OCI-LY7 (cell line): ENCODE measurements at regions not wholly inside any gene's neighbourhood (a gene's known extent, or its start where the extent isn't known, plus 50 kb on each side); places are given as distances from the start of the nearest gene placed in this dataset.

ENCODE experiments used
- EZH2phosphoT487 ChIP-seq: fragments of 200-600 bp; sonication (generic); IDR thresholded peaks from 2 replicates; pipeline ENCODE4 v1.6.1; 2018; ENCODE audit warnings: low read depth, borderline replicate concordance, mild to moderate bottlenecking, mixed run types, antibody characterized with exemption, low read length, moderate library complexity, mixed read lengths
- TF ChIP-seq, protein P1 (sequence below): fragments of 200-600 bp; sonication (generic); conservative IDR thresholded peaks from 2 replicates; pipeline ENCODE4 v1.5.1; 2014; ENCODE audit warnings: mild to moderate bottlenecking, antibody characterized with exemption, low read length, moderate library complexity, mixed read lengths

DNA sequence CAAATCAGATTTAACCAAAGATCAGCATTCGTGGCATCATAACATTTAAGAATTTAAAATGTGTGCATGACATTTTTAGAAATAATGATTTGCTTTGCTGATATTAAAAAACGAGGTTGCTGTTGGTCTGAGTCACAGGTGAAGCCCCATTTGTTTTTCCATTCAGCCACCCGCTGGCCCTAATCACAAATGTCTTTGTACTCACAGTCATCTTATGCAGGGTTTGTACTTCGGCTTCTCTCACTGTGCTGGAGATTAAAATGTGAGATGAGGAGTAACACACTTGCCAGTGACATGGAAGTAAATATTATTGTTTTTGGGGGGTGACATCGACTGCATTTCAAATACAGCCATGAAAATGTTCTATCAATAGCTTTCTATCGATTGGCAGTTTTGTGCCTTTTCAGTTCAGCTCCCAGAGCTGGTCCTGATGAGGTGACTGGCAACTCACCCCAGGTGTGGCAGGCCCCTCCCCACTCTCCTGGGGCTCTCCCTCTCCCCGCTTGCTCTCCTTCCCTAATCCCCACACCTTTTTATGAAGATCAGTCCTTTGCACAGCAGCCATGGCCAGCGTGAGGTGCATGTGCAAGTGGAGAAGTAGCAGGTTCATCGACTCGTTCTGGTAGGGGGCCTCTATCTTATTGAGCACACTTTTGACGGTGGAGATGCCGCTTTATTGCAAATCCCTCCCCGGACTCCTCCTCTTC, 58.8 kb upstream of the FUCA2 start:
- TF ChIP-seq, protein P1, sequence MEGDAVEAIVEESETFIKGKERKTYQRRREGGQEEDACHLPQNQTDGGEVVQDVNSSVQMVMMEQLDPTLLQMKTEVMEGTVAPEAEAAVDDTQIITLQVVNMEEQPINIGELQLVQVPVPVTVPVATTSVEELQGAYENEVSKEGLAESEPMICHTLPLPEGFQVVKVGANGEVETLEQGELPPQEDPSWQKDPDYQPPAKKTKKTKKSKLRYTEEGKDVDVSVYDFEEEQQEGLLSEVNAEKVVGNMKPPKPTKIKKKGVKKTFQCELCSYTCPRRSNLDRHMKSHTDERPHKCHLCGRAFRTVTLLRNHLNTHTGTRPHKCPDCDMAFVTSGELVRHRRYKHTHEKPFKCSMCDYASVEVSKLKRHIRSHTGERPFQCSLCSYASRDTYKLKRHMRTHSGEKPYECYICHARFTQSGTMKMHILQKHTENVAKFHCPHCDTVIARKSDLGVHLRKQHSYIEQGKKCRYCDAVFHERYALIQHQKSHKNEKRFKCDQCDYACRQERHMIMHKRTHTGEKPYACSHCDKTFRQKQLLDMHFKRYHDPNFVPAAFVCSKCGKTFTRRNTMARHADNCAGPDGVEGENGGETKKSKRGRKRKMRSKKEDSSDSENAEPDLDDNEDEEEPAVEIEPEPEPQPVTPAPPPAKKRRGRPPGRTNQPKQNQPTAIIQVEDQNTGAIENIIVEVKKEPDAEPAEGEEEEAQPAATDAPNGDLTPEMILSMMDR: no peak
- no peak for TF ChIP-seq EZH2phosphoT487
